PC-9 (cell line): ENCODE measurements at regions not wholly inside any gene's neighbourhood (a gene's known extent, or its start where the extent isn't known, plus 50 kb on each side); places are given as distances from the start of the nearest gene placed in this dataset.

Experiments used
- BruUV-seq: library from RNA; stranded (reverse); fragments of 400-500 nt; replicated peaks from 2 replicates; lab custom pipeline; 2021; lab: Mats Ljungman, UMichigan
- CTCF ChIA-PET: fragments of 300-600 bp; sonication (Branson Sonifier 250); formaldehyde crosslinking; loops from one replicate; lab custom pipeline; 2022; ENCODE audit warnings: antibody characterized with exemption; lab: Charles Lee
- POLR2A ChIA-PET: fragments of 300-600 bp; sonication (Branson Sonifier 250); formaldehyde crosslinking; loops from one replicate; lab custom pipeline; 2022; ENCODE audit warnings: antibody characterized with exemption; ENCODE audit not compliant: unreplicated experiment; lab: Charles Lee
- DNase-seq, 2 experiments: peaks; one replicate each; pipeline versions ENCODE4 v3.0.0 to v3.0.0-alpha.2; 2015 to 2022; ENCODE audit warnings: mixed read lengths in 1 of 2
- H2AFZ ChIP-seq: fragments of 200-600 bp; sonication (generic); 2 replicates; pipeline ENCODE4 v1.8.1; 2017; ENCODE audit warnings: antibody characterized with exemption
- H3F3A ChIP-seq: fragments of 200-600 bp; sonication (generic); 2 replicates; pipeline ENCODE4 v1.8.1; 2017; ENCODE audit warnings: antibody characterized with exemption, mild to moderate bottlenecking, low read depth; ENCODE audit not compliant: insufficient read depth
- H3K27ac ChIP-seq: fragments of 200-600 bp; sonication (generic); 2 replicates; pipeline ENCODE4 v1.6.1; 2016; ENCODE audit warnings: mixed run types
- H3K27me3 ChIP-seq: fragments of 200-600 bp; sonication (generic); 2 replicates; pipeline ENCODE4 v1.6.1; 2016; ENCODE audit warnings: low read depth, mixed run types; ENCODE audit not compliant: insufficient read depth
- H3K36me3 ChIP-seq: fragments of 200-600 bp; sonication (generic); 2 replicates; pipeline ENCODE4 v1.6.1; 2016; ENCODE audit warnings: low read depth, mixed run types
- H3K4me1 ChIP-seq: fragments of 200-600 bp; sonication (generic); replicated peaks from 2 replicates; pipeline ENCODE4 v1.6.1; 2016; ENCODE audit warnings: mixed run types; ENCODE audit not compliant: insufficient read depth
- H3K4me2 ChIP-seq: fragments of 200-600 bp; sonication (generic); 2 replicates; pipeline ENCODE4 v1.6.1; 2017; ENCODE audit warnings: mixed run types
- H3K4me3 ChIP-seq: fragments of 200-600 bp; sonication (generic); 2 replicates; pipeline ENCODE4 v1.6.1; 2016; ENCODE audit warnings: mixed run types
- H3K79me2 ChIP-seq: fragments of 200-600 bp; sonication (generic); 2 replicates; pipeline ENCODE4 v1.6.1; 2017; ENCODE audit warnings: low read depth, mixed run types
- H3K9me2 ChIP-seq: fragments of 200-600 bp; sonication (generic); 2 replicates; pipeline ENCODE4 v1.8.1; 2017; ENCODE audit warnings: mild to moderate bottlenecking; ENCODE audit not compliant: insufficient read depth
- H3K9me3 ChIP-seq: fragments of 200-600 bp; sonication (generic); 2 replicates; pipeline ENCODE4 v1.8.1; 2016; ENCODE audit warnings: low read depth; ENCODE audit not compliant: insufficient read depth
- H4K20me1 ChIP-seq: fragments of 200-600 bp; sonication (generic); 2 replicates; pipeline ENCODE4 v1.8.1; 2017; ENCODE audit not compliant: insufficient read depth
- CTCF ChIP-seq: fragments of 200-600 bp; sonication (generic); conservative IDR thresholded peaks from 2 replicates; pipeline ENCODE4 v1.6.1; 2017; ENCODE audit warnings: mixed run types, antibody characterized with exemption, mild to moderate bottlenecking, moderate library complexity
- EZH2 ChIP-seq: fragments of 200-600 bp; sonication (generic); IDR thresholded peaks from 2 replicates; pipeline ENCODE4 v1.8.0; 2017; ENCODE audit warnings: antibody characterized with exemption, low read depth
- intact Hi-C: fragments of 100-400 bp; cut with micrococcal nuclease; formaldehyde crosslinking; loops from one replicate; pipeline ENCODE4 v1.10.0; 2022; ENCODE audit not compliant: unreplicated experiment

DNA sequence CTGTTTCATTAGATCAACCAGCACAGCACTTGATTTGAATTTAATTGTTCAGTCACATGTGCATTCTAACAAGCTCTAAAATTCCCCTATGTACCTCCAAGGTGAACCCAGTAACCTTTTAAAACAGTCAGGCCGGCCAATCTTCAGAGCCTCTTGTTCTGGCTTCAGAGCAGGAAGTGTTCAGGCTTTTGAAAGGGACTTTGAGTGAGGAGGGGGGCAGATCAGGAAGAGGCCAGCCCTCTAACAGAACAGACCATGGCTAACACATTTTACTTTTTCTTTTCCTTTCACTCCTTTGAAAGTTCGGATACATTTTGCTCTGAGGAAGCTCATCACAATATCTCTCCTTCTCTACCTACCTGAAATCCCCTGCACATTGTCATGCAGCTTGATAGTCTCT, 390.3 kb downstream of the TBC1D4 start:
- H3K4me1 ChIP-seq = no peaks in the 10 kb centered on the region
- no peaks in the 10 kb centered on the region for H3K36me3 ChIP-seq
- H3K27ac ChIP-seq = no peak overlapping the region
- ChIA-PET POLR2A (interaction anchor here (0.7 kb wide), 1 partner anchor 21 kb away, joined by 4 read pairs; no protein-coding TSS in a partner anchor), CTCF (no interaction called here)
- intact Hi-C loops = no loop called here
- no peaks in the 10 kb centered on the region for H3F3A ChIP-seq
- no peak for DNase-seq
- no peak overlapping the region for H3K4me3 ChIP-seq
- no peaks in the 10 kb centered on the region for H3K79me2 ChIP-seq
- H2AFZ ChIP-seq = no peak overlapping the region
- H3K9me2 ChIP-seq = no peaks in the 10 kb centered on the region; the same call in 1 of the 2 replicates
- TF ChIP-seq CTCF (no peak), EZH2 (no peak)
- no TSS peak for BruUV-seq
- no peak overlapping the region for H3K4me2 ChIP-seq
- H3K27me3 ChIP-seq = no peaks in the 10 kb centered on the region
- H4K20me1 ChIP-seq = no peaks in the 10 kb centered on the region
- no peaks in the 10 kb centered on the region for H3K9me3 ChIP-seq

DNA sequence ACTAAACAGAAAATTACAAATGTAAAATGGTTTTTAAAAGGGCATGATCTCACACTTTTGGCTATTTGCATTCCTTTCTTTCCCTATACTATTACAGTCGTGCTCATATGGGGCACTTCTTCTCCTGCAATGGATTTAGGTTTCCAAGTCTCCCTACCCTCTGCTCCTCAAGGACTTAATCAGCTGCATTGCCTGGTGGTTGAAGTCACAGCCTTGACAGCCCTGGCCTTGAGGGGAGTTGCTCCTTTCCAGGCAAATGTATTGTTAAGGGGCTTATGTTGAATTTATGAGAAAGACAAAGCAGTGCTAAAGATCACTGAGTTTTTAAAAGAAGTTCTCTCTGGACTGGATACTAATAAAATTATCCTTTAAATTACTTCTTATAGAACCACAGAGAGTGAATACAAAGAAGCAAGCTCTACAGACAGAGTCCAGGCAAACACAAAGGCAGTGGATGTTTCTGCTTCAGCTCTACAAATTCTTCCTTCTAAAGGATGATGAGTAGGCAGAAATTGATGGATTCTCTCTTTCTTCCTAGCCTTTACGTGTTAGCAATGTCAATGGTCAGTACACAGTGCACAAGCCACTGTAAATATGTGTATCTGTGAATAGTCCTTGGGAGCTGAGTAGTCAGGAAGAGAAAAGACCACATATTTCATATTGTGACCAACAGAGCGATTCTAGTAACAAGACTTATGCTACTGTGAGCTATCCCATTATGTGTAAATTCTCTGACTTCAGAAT, 390.9 kb downstream of the TBC1D4 start:
- CTCF ChIA-PET = no interaction called here

GRCh38 chr13:75088915-75089314, 393.1 kb downstream of the TBC1D4 start:
- TF ChIP-seq CTCF = no peak
- TF ChIP-seq EZH2 = no peak
- no peaks in the 10 kb centered on the region for H3K9me3 ChIP-seq
- no peak overlapping the region for H3K27ac ChIP-seq
- no peak overlapping the region for H3K4me2 ChIP-seq
- CTCF ChIA-PET = no interaction called here
- H3K27me3 ChIP-seq = no peaks in the 10 kb centered on the region
- no TSS peak for BruUV-seq
- H3K9me2 ChIP-seq = no peaks in the 10 kb centered on the region
- H3F3A ChIP-seq = no peaks in the 10 kb centered on the region
- H3K36me3 ChIP-seq = no peaks in the 10 kb centered on the region
- no peaks in the 10 kb centered on the region for H3K79me2 ChIP-seq
- H3K4me1 ChIP-seq = no peaks in the 10 kb centered on the region
- H2AFZ ChIP-seq = no peak overlapping the region
- no peak for DNase-seq
- no peak overlapping the region for H3K4me3 ChIP-seq
- no peaks in the 10 kb centered on the region for H4K20me1 ChIP-seq
- intact Hi-C loops = no loop called here
- POLR2A ChIA-PET = no interaction called here

More for the DNA sequence above, 390.9 kb downstream of the TBC1D4 start:
- no peaks in the 10 kb centered on the region for H3K27me3 ChIP-seq
- H3K36me3 ChIP-seq = no peaks in the 10 kb centered on the region
- H3F3A ChIP-seq = no peaks in the 10 kb centered on the region
- DNase-seq = no peak
- H3K9me3 ChIP-seq = no peaks in the 10 kb centered on the region
- POLR2A ChIA-PET = interaction anchor here (0.5 to 0.7 kb wide), 2 partner anchors 21 to 999 kb away, joined by 4 to 5 read pairs; no protein-coding TSS in a partner anchor
- no peaks in the 10 kb centered on the region for H4K20me1 ChIP-seq
- H3K4me3 ChIP-seq = no peak overlapping the region
- H2AFZ ChIP-seq = no peak overlapping the region
- H3K4me2 ChIP-seq = no peak overlapping the region
- TF ChIP-seq CTCF (no peak), EZH2 (no peak)
- intact Hi-C loops = no loop called here
- H3K79me2 ChIP-seq = no peaks in the 10 kb centered on the region
- BruUV-seq = no TSS peak
- no peak overlapping the region for H3K27ac ChIP-seq
- H3K4me1 ChIP-seq = no peaks in the 10 kb centered on the region
- no peaks in the 10 kb centered on the region; the same call in 1 of the 2 replicates for H3K9me2 ChIP-seq
